GM12878 (cell line): ENCODE measurements at regions not wholly inside any gene's neighbourhood (a gene's known extent, or its start where the extent isn't known, plus 50 kb on each side); places are given as distances from the start of the nearest gene placed in this dataset.

Experiments used
- ATAC-seq: fragments of 200-7000 bp; cut with Tn5 transposase; 3 replicates; pipeline ENCODE4 v1.9.1; 2020; ENCODE audit warnings: mild to moderate bottlenecking, moderate library complexity
- BruUV-seq: library from RNA; stranded (reverse); fragments of 400-500 nt; replicated peaks from 2 replicates; lab custom pipeline; 2021; lab: Mats Ljungman, UMichigan
- CTCF ChIA-PET: fragments of 300-600 bp; sonication (Branson Sonifier 250); formaldehyde crosslinking; extraction: SDS; loops from one replicate; lab custom pipeline; 2021; ENCODE audit warnings: inconsistent platforms; lab: Yijun Ruan, JAX
- POLR2A ChIA-PET: fragments of 350-600 bp; formaldehyde crosslinking; extraction: SDS; loops from one replicate; lab custom pipeline; 2021; ENCODE audit warnings: inconsistent platforms; lab: Charles Lee
- RAD21 ChIA-PET: fragments of 300-600 bp; sonication (Branson Sonifier 250); formaldehyde crosslinking; loops from one replicate; lab custom pipeline; 2023; ENCODE audit warnings: antibody characterized with exemption; ENCODE audit not compliant: unreplicated experiment; lab: Charles Lee
- SMC1A ChIA-PET: fragments of 300-600 bp; sonication (Branson Sonifier 250); formaldehyde crosslinking; loops from one replicate; lab custom pipeline; 2023; ENCODE audit not compliant: unreplicated experiment, uncharacterized antibody; lab: Charles Lee
- DNase-seq: peaks from one replicate; pipeline ENCODE4 v3.0.0-alpha.2; 2011; ENCODE audit warnings: low read depth, low spot score
- FAIRE-seq: peaks from 3 replicates; lab custom pipeline; 2011; peaks lifted over from hg19 to GRCh38; lab: Jason Lieb, UNC
- H2AFZ ChIP-seq: 2 replicates; pipeline ENCODE4 v1.6.0; 2011; ENCODE audit warnings: low read depth, low read length, control low read depth; ENCODE audit not compliant: control insufficient read depth
- H3K27ac ChIP-seq: 2 replicates; pipeline ENCODE4 v1.5.1; 2011; ENCODE audit warnings: control low read depth; ENCODE audit not compliant: control insufficient read depth, insufficient read depth
- H3K27me3 ChIP-seq, 2 experiments: replicated peaks in 1 of 2; 2 replicates each; pipeline versions ENCODE4 v1.6.0 to v1.6.1; 2011; ENCODE audit warnings: low read length in 1 of 2; ENCODE audit not compliant: control insufficient read depth in 2 of 2, insufficient read depth in 2 of 2
- H3K36me3 ChIP-seq, 2 experiments: 2 replicates each; pipeline ENCODE4 v1.5.1; 2011; ENCODE audit warnings: low read length in 1 of 2; ENCODE audit not compliant: control insufficient read depth in 2 of 2, insufficient read depth in 2 of 2
- H3K4me1 ChIP-seq: 2 replicates; pipeline ENCODE4 v1.6.1; 2011; ENCODE audit warnings: mild to moderate bottlenecking, low read length, moderate library complexity, mixed read lengths; ENCODE audit not compliant: control insufficient read depth, insufficient read depth
- H3K4me2 ChIP-seq: 2 replicates; pipeline ENCODE4 v1.6.0; 2011; ENCODE audit warnings: control low read depth; ENCODE audit not compliant: control insufficient read depth, insufficient read depth
- H3K4me3 ChIP-seq: fragments of 200-600 bp; sonication (generic); 2 replicates; pipeline ENCODE4 v1.5.1; 2016
- H3K79me2 ChIP-seq: 2 replicates; pipeline ENCODE4 v1.6.0; 2011; ENCODE audit warnings: low read length; ENCODE audit not compliant: control insufficient read depth, insufficient read depth
- H3K9ac ChIP-seq: 2 replicates; pipeline ENCODE4 v1.8.0; 2011; ENCODE audit warnings: low read length, control low read depth, mixed read lengths; ENCODE audit not compliant: control insufficient read depth, insufficient read depth
- H3K9me3 ChIP-seq: replicated peaks from 3 replicates; pipeline ENCODE4 v1.5.1; 2011; ENCODE audit warnings: mild to moderate bottlenecking, low read length; ENCODE audit not compliant: control insufficient read depth, insufficient read depth
- H4K20me1 ChIP-seq: 2 replicates; pipeline ENCODE4 v1.6.0; 2011; ENCODE audit not compliant: control insufficient read depth, insufficient read depth
- BACH1 ChIP-seq: fragments of 450-650 bp; IDR thresholded peaks from 2 replicates; pipeline ENCODE4 v1.6.1; 2017; ENCODE audit warnings: mild to moderate bottlenecking, borderline replicate concordance
- HDGF ChIP-seq: fragments of 450-650 bp; IDR thresholded peaks from 2 replicates; pipeline ENCODE4 v1.6.1; 2016; ENCODE audit warnings: antibody characterized with exemption
- IKZF2 ChIP-seq, 2 experiments: fragments of 450-650 bp; IDR thresholded peaks; 2 replicates each; pipeline ENCODE4 v1.6.1; 2017; ENCODE audit warnings: mild to moderate bottlenecking in 2 of 2, moderate library complexity in 2 of 2
- IRF4 ChIP-seq: IDR thresholded peaks from 2 replicates; pipeline ENCODE4 v1.6.1; 2011; ENCODE audit warnings: low read depth, low read length
- NBN ChIP-seq: fragments of 450-650 bp; IDR thresholded peaks from 2 replicates; pipeline ENCODE4 v1.6.1; 2016
- SMARCA5 ChIP-seq: fragments of 450-650 bp; IDR thresholded peaks from 2 replicates; pipeline ENCODE4 v1.6.1; 2017; ENCODE audit warnings: mild to moderate bottlenecking
- USF2 ChIP-seq: IDR thresholded peaks from 2 replicates; pipeline ENCODE4 v1.6.1; 2011; ENCODE audit warnings: low read depth, low read length, improper control_type of control experiment, borderline replicate concordance
- ZBTB11 ChIP-seq: fragments of 450-650 bp; formaldehyde crosslinking; IDR thresholded peaks from 2 replicates; pipeline ENCODE4 v1.5.0; 2022; ENCODE audit warnings: mild to moderate bottlenecking, missing genetic modification characterization
- WGBS: methylation state at CpG from one replicate; pipeline ENCODE4 v1.1.6; 2016; ENCODE audit warnings: low lambda C conversion rate; ENCODE audit not compliant: insufficient replicate concordance, insufficient coverage; ENCODE audit errors: missing lambda C conversion rate; 5-methylcytosine and 5-hydroxymethylcytosine counted together
- in situ Hi-C: fragments of 300-500 bp; cut with MboI; formaldehyde crosslinking; loops from 9 replicates; pipeline ENCODE4 v1.14.3; 2018; ENCODE audit warnings: mixed read lengths
- intact Hi-C: fragments of 100-400 bp; cut with micrococcal nuclease; formaldehyde crosslinking; loops from one replicate; pipeline ENCODE4 v1.14.2; 2022; ENCODE audit not compliant: unreplicated experiment
- TF ChIP-seq, protein P1 (sequence below): fragments of 150-350 bp; IDR thresholded peaks from 2 replicates; pipeline ENCODE4 v1.6.1; 2016; ENCODE audit warnings: low read depth, low read length
- TF ChIP-seq, protein P2 (sequence below): fragments of 150-350 bp; IDR thresholded peaks from 2 replicates; pipeline ENCODE4 v1.6.1; 2014; ENCODE audit warnings: mild to moderate bottlenecking, low read depth, low read length

- TF ChIP-seq, protein P1, sequence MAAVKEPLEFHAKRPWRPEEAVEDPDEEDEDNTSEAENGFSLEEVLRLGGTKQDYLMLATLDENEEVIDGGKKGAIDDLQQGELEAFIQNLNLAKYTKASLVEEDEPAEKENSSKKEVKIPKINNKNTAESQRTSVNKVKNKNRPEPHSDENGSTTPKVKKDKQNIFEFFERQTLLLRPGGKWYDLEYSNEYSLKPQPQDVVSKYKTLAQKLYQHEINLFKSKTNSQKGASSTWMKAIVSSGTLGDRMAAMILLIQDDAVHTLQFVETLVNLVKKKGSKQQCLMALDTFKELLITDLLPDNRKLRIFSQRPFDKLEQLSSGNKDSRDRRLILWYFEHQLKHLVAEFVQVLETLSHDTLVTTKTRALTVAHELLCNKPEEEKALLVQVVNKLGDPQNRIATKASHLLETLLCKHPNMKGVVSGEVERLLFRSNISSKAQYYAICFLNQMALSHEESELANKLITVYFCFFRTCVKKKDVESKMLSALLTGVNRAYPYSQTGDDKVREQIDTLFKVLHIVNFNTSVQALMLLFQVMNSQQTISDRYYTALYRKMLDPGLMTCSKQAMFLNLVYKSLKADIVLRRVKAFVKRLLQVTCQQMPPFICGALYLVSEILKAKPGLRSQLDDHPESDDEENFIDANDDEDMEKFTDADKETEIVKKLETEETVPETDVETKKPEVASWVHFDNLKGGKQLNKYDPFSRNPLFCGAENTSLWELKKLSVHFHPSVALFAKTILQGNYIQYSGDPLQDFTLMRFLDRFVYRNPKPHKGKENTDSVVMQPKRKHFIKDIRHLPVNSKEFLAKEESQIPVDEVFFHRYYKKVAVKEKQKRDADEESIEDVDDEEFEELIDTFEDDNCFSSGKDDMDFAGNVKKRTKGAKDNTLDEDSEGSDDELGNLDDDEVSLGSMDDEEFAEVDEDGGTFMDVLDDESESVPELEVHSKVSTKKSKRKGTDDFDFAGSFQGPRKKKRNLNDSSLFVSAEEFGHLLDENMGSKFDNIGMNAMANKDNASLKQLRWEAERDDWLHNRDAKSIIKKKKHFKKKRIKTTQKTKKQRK = no peak
- TF ChIP-seq, protein P2, sequence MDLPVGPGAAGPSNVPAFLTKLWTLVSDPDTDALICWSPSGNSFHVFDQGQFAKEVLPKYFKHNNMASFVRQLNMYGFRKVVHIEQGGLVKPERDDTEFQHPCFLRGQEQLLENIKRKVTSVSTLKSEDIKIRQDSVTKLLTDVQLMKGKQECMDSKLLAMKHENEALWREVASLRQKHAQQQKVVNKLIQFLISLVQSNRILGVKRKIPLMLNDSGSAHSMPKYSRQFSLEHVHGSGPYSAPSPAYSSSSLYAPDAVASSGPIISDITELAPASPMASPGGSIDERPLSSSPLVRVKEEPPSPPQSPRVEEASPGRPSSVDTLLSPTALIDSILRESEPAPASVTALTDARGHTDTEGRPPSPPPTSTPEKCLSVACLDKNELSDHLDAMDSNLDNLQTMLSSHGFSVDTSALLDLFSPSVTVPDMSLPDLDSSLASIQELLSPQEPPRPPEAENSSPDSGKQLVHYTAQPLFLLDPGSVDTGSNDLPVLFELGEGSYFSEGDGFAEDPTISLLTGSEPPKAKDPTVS = no peak
- no peak for TF ChIP-seq BACH1
- no peak for TF ChIP-seq IKZF2 (IDR thresholded peaks at IDR 0.05)
These were observed 97.4 kb downstream of the MCFD2 start (continued) for GRCh38 chr2:46818141-46818621.

GRCh38 chr2:46816846-46817726, 98.5 kb downstream of the MCFD2 start:
- H3K36me3 ChIP-seq = no peaks in the 10 kb centered on the region
- intact Hi-C loops = no loop called here
- no peak overlapping the region for H3K4me2 ChIP-seq
- no peak for DNase-seq
- no TSS peak for BruUV-seq
- ChIA-PET SMC1A (no interaction called here), POLR2A (no interaction called here), CTCF (no interaction called here), RAD21 (no interaction called here)
- 40% methylated on average over 11 of the region's 11 CpGs for WGBS
- H3K27ac ChIP-seq = no peak overlapping the region
- H3K4me1 ChIP-seq = no peaks in the 10 kb centered on the region
- H4K20me1 ChIP-seq = no peaks in the 10 kb centered on the region; the same call in 1 of the 2 replicates
- no peak overlapping the region for H3K9ac ChIP-seq
- no peak for FAIRE-seq
- in situ Hi-C loops = no loop called here
- no peaks in the 10 kb centered on the region for H3K9me3 ChIP-seq
- H3K79me2 ChIP-seq = no peaks in the 10 kb centered on the region
- ATAC-seq = no peak
- H3K4me3 ChIP-seq = no peak overlapping the region
- H2AFZ ChIP-seq = no peak overlapping the region
- H3K27me3 ChIP-seq = peaks cover 1 to 2% of the 10 kb centered on the region in 2 experiments; a peak in 2 of 4 replicates
- TF ChIP-seq NBN = no peak
- no peak for TF ChIP-seq IRF4
- no peak for TF ChIP-seq ZBTB11
- no peak for TF ChIP-seq USF2
- TF ChIP-seq HDGF = no peak
- TF ChIP-seq SMARCA5 = no peak
